NCI-H2029 (cell line): ENCODE measurements at regions not wholly inside any gene's neighbourhood (a gene's known extent, or its start where the extent isn't known, plus 50 kb on each side); places are given as distances from the start of the nearest gene placed in this dataset.

Experiments used
- DNase-seq: peaks from one replicate; lab custom pipeline; 2025; lab: John Stamatoyannopoulos, UW

- DNase-seq, result no peak
These were observed 231.6 kb upstream of the GRIP1 start for GRCh38 chr12:66910366-66910974.

- no peak for DNase-seq
These were observed 236.5 kb upstream of the GRIP1 start for GRCh38 chr12:66915306-66915904.

GRCh38 chr12:66916189-66916588, 237.3 kb upstream of the GRIP1 start:
- DNase-seq, result no peak

DNA sequence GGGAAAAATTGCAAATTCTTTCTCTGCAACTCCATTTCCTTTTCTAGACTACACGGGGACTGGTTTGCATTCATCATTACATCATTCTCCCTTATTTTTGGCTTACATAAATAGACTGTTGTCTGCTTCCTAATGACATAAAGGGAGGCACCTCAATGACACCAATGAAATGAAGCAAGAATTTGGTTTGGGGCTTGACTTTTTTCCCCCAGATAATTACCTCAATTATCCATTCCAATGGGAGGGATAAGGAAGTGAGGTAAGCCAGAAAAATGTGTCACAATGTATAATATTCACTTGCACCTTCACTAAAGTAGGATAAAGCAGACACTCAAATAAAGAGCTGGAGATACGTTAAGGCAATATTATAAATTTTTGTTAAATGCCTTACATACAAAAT, 240.6 kb upstream of the GRIP1 start:
- DNase-seq, result no peak

DNA sequence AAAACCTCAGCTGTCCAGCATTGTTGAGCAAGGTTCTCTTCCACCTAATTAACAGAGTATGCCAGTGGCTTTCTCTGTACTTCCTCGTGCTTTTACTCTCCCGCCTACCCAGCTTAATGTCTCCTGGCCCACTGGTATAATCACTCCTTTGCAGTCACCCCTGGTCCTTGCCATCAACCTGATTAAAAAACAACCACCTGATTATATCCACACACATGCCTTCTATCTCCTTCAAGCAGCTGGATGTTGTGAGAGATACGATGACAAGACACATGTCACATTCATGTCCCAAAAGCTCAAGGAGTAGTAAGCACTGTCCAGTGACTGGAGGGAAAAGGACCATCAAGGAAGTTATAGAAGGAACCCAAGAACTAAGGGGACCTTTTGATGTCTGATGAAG, 241.3 kb upstream of the GRIP1 start:
- DNase-seq, result no peak

GRCh38 chr12:66921151-66921550, 242.3 kb upstream of the GRIP1 start:
- no peak for DNase-seq

DNA sequence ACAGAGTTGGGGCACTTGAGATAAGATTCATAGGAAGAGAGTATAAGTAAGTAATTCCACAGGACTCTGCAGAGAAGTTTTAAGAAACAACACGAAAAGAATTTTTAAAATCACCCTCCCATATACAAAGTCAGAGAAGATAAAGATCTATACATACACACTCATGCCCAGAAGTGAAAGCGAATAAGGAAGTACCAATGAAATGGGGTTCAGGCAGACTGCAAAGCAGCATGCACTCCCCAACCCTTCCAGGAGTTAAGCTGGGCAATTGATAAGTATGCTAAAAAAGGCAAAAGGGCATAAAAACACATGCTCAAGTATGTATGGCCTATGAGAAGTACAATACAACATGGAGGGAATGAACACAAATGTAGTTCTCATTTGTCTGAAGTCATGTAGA, 246.2 kb upstream of the GRIP1 start:
- no peak for DNase-seq

GRCh38 chr12:66929121-66929520, 250.2 kb upstream of the GRIP1 start:
- no peak for DNase-seq

- no peak for DNase-seq
These were observed 252.2 kb upstream of the GRIP1 start for GRCh38 chr12:66931091-66931490.

GRCh38 chr12:66932126-66932525, 253.2 kb upstream of the GRIP1 start:
- DNase-seq, result no peak

DNA sequence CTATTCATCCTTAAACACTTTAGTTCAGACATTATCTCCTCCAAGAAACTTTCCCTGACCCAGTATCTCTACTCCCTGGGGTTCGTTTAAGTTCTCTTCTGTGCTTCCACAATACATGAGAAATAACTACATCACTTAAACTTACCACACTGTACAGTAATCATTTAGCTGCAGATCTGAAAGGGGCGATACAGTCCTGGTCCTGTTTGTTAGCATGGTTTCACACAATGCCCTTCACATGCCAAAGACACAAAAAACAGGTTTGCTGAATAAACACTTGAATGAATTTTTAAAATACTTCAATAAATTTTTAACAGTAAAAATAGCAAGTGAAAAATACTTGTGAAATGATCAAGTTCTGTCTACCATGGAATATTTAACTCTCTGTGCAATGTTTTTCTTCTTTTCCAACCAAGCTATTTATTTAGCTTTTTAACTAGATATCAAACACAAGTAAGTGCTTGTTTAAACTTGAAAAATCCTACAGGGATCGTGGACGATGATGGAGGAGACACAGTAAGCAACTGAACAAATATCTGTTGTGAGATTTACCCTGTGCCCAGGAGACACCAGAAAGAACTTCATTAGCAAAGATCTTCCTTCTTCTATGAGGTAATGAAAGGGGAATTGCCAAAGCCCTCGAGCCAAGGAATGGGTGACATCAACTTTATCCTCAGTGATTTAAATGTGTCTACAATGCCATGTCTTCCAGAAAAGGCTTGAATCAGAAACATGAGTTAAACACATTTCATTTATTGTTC, 255.6 kb upstream of the GRIP1 start:
- DNase-seq, result no peak

GRCh38 chr12:66941150-66941549, 262.3 kb upstream of the GRIP1 start:
- no peak for DNase-seq

DNA sequence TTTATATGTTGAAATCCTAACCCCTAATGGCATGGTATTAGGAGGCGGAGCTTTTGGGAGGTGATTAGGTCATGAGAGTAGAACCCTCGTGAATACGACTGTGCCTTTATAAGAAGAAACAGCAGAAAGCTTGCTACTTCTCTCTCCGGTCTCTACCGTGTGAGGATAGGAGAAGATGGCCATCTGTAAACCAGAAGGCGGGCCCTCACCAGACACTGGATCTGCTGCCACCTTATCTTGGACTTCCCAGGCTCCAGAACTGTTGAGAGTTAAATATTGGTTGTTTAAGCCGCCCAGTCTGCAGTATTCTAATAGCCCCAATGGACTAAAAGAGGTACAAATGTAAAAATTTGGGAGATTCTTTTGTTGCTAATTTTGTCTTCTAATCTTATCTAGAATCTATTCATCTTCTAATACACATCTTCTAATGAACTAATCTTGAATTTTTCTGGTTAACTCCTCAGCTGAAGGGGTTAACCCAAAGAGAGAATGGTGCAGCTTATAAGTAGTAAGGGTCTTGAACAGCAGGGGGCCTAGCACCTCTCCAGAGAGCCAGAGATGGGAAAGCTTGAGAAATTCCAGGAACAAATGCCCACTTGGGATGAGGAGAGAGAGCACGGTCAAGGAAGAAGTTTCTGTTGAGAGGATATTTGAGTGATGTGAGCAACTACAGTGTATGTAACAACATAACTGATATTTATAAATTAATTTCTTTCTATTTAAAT, 264.0 kb upstream of the GRIP1 start:
- DNase-seq, result no peak

DNA sequence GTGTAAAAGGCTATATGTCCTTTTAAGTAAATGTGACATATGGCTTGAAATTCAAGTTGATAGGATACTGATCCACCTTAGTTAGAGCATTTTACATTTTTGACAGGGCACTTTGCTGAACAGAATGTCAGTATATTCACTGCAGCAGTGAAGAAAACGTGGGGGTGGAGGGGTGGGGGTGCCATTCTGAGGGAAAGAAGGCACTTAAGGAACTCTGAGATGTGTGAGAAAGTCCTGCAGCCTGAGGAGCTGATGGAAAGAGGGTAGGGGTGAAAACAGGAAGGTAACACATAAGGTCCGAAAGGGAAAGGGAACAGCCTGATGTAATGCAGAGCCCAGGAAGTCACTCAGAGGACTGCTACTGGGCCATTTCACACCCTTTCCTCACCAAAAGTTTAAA, 265.5 kb upstream of the GRIP1 start:
- DNase-seq, result no peak

DNA sequence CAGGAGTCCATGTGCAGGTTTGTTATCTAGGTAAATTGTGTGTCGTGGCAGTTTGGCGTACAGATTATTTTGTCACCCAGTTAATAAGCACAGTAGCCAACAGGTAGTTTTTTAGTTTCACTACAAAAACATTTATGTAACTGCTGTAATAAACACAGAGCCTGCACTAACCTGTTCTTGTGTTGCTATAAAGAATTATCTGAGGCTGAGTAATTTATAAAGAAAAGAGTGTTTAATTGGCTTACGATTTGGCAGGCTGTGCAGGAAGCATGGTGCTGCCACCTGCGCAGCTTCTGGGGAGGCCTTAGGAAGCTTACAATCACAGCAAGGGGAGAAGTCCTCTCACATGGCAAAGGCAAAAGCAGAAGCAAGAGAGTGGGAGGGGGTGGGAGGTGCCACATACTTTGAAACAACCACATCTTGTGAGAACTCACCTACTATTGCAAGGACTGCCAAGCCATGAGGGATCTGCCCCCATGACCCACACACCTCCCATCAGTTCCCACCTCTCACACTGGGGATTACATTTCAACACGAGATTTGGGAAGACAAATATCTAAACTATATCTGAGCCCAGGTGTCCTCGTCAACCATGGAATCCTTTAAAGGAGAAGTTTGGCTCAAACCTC, 266.4 kb upstream of the GRIP1 start:
- DNase-seq, result no peak

- no peak for DNase-seq
These were observed 268.2 kb upstream of the GRIP1 start for GRCh38 chr12:66947119-66947518.

DNA sequence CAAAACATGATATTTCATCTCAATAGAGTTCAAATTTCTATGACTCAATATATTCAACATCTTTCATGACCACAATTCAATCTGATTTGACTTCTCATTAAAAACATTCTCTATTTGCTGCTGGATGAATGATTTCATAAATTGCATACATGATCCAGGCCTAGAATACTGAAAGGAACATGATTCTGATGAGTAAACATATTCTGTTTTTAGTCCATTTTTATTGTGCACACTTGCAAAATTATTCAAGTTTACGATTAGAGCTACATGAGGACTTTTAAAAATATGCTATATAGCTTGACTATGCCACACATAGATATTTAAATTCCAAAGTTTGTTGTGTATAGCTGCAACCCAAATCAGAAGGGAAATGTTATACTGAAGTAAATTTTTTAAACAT, 273.8 kb upstream of the GRIP1 start:
- no peak for DNase-seq

GRCh38 chr12:66956300-66956699, 277.4 kb upstream of the GRIP1 start:
- DNase-seq, result no peak

- DNase-seq, result no peak
These were observed 280.4 kb upstream of the GRIP1 start for GRCh38 chr12:66959276-66959675.

DNA sequence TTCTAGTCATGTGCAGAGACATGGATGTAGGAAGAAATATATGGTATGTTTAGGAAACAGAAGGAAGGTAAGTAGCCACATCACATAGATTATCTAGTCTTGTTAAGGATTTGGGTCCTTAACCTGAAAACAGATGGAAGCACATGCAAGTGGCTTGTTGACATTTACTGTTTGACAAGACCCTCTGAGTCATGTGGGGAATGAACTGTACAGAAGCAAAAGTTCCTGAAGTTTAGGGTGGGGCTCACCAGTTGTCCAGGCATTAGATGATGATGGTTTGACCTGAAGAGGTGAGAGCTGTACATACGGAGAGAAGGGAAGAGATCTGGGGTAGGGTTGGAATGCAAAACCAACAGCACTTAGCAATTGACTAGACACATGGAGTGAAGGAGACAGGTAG, 281.1 kb upstream of the GRIP1 start:
- DNase-seq, result no peak

DNA sequence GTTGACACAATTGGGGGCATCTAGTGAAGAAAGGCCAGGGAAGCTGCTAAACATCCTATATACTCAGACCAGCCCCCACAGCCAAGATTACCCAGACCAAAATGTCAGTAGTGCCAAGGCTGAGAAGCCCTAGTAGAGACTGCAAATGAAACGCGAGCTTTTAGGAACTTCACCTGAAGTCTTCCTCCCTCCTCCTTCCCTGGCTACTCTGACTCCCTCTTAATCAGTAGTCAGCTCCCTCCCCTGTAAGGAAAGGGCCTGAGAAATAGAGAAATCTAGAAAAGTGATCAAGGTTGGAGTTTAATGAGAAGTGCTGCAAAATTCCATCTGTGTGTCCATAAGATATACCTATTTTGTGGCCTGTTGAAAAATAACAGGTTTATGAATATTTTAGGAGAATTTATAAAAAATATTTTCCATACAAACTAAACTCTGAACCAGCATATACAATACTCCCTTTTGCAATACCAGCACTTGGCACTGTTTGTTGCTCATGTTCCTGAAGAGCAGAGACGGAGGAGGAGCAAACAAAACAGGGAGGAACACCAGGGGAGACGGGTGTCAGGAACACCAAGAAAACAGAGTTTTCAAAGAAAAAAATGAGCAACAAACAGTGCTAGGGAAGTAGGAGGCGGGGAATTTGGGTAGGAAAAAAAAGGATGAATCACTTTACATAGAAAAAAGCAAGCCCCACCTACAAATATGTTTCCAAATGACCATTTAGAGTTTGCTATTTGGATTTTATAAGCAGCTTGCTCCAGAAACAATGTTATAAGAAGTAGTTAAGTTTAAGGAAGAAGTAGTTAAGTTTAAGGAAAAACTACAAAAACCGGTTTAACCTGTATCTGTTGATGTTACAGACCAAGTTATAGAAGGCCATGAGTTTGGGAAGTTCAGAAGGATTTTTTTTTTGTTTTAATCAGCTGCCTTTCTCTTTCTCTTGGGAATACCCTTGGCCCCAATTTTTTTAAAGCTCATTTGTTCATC, 282.1 kb upstream of the GRIP1 start:
- no peak for DNase-seq
